T-cell (primary cell): ENCODE measurements at regions not wholly inside any gene's neighbourhood (a gene's known extent, or its start where the extent isn't known, plus 50 kb on each side); places are given as distances from the start of the nearest gene placed in this dataset.

Source experiments
- ATAC-seq, 4 experiments: fragments of 200-7000 bp in 3 of 4; fragments of 150-1000 bp in 1 of 4; cut with Tn5 transposase; replicated peaks in 1 of 4; 1 replicate in 3 of 4; 2 replicates in 1 of 4; pipeline ENCODE4 v1.10.0; 2021; ENCODE audit warnings: moderate library complexity in 3 of 4, mild to moderate bottlenecking in 2 of 4, moderate number of reproducible peaks in 1 of 4
- CTCF ChIA-PET, 2 donors: fragments of 300-600 bp; sonication (Branson Sonifier 250); formaldehyde crosslinking; loops; one replicate each; lab custom pipeline; 2022; ENCODE audit warnings: antibody characterized with exemption in 2 of 2; lab: Charles Lee
- POLR2A ChIA-PET, 2 donors: fragments of 300-600 bp; sonication (Branson Sonifier 250); formaldehyde crosslinking; loops; one replicate each; lab custom pipeline; 2022; ENCODE audit warnings: antibody characterized with exemption in 2 of 2; lab: Charles Lee
- DNase-seq, 35 experiments: peaks; one replicate each; pipeline versions ENCODE4 v3.0.0 to v3.0.0-alpha.2; 2013 to 2023
- H3K27ac ChIP-seq: one replicate; pipeline ENCODE4 v1.5.1; 2013; ENCODE audit warnings: low read length
- H3K27me3 ChIP-seq, 2 experiments: replicated peaks in 1 of 2; 1 replicate in 1 of 2; 2 replicates in 1 of 2; pipeline versions ENCODE4 v1.6.1 to v1.7.0; 2013; ENCODE audit warnings: low read length in 1 of 2, mixed read lengths in 1 of 2; ENCODE audit not compliant: control insufficient read depth in 2 of 2, insufficient read depth in 2 of 2; ENCODE audit errors: extremely low read depth in 1 of 2
- H3K36me3 ChIP-seq, 2 donors: 1 replicate in 1 of 2; 2 replicates in 1 of 2; pipeline versions ENCODE4 v1.6.1 to v1.7.0; 2013; ENCODE audit warnings: low read length in 1 of 2; ENCODE audit not compliant: control insufficient read depth in 2 of 2, insufficient read depth in 1 of 2; ENCODE audit errors: extremely low read depth in 1 of 2
- H3K4me1 ChIP-seq, 2 experiments: 1 replicate in 1 of 2; 2 replicates in 1 of 2; pipeline versions ENCODE4 v1.6.1 to v1.7.0; 2013; ENCODE audit warnings: low read length in 2 of 2, mixed read lengths in 1 of 2; ENCODE audit not compliant: insufficient read depth in 2 of 2, control insufficient read depth in 1 of 2; ENCODE audit errors: extremely low read depth in 1 of 2
- H3K4me3 ChIP-seq, 2 donors: 1 replicate in 1 of 2; 2 replicates in 1 of 2; pipeline versions ENCODE4 v1.5.1 to v1.7.0; 2013; ENCODE audit warnings: mild to moderate bottlenecking in 2 of 2, low read length in 1 of 2, moderate library complexity in 1 of 2; ENCODE audit not compliant: control insufficient read depth in 1 of 2; ENCODE audit errors: extremely low read depth in 1 of 2
- H3K9me3 ChIP-seq: 2 replicates; pipeline ENCODE4 v1.7.0; 2013
- H3K27ac Mint-ChIP-seq, 2 donors: one replicate each; pipeline ENCODE4 v1.8.0; 2020 to 2021; ENCODE audit warnings: mild to moderate bottlenecking in 2 of 2, mixed read lengths in 2 of 2
- H3K27me3 Mint-ChIP-seq, 2 donors: one replicate each; pipeline ENCODE4 v1.8.0; 2021 to 2022; ENCODE audit warnings: mixed read lengths in 2 of 2
- H3K36me3 Mint-ChIP-seq: one replicate; pipeline ENCODE4 v1.8.0; 2021; ENCODE audit warnings: mixed read lengths
- H3K4me1 Mint-ChIP-seq, 3 donors: one replicate each; pipeline ENCODE4 v1.8.0; 2020 to 2022; ENCODE audit warnings: mixed read lengths in 3 of 3, mild to moderate bottlenecking in 1 of 3
- H3K4me3 Mint-ChIP-seq, 3 donors: one replicate each; pipeline ENCODE4 v1.8.0; 2020 to 2022; ENCODE audit warnings: mild to moderate bottlenecking in 3 of 3, mixed read lengths in 3 of 3, moderate library complexity in 3 of 3
- H3K9me3 Mint-ChIP-seq, 3 donors: one replicate each; pipeline ENCODE4 v1.8.0; 2020 to 2022; ENCODE audit warnings: mixed read lengths in 3 of 3
- WGBS: methylation state at CpG from one replicate; pipeline ENCODE4 v1.1.5; 2013; ENCODE audit warnings: missing lambda C conversion rate; ENCODE audit not compliant: insufficient coverage; 5-methylcytosine and 5-hydroxymethylcytosine counted together

DNA sequence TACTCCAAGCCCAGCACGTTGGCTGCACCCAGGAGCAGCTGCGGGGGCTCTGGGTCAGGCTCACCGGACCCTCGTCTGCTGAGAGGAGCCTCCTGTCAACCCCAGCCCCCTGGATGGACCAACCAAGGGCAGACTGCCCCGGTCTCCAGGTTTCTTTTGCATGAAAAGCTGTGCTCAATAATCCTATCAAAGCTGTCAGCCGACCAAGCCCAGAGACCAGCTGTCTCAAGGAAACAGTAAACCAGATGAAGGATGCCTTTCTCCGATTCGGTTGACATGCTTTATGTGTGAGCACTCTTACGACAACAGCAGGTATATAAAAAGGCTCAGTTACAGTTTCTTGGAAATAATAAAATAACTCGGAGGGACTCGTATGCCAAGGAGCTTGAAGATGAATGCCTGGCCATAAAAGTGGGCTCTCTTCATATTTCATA, 71.6 kb upstream of the BAIAP2L1 start:
- DNase-seq (no peak), ATAC-seq (no peak)
- Histone ChIP-seq H3K27ac (no peak overlapping the region), H3K9me3 (no peaks in the 10 kb centered on the region), H3K4me3 (no peak overlapping the region), H3K36me3 (no peaks in the 10 kb centered on the region), H3K4me1 (peaks cover 0 to 9% of the 10 kb centered on the region in 2 experiments), H3K27me3 (peaks cover 0 to 40% of the 10 kb centered on the region in 2 experiments)
- CTCF ChIA-PET: no interaction called here
- 93% methylated on average over 10 of the region's 11 CpGs for WGBS
- H3K27me3 Mint-ChIP-seq: peaks cover 36 to 42% of the 10 kb centered on the region in 2 donors
- no peak overlapping the region for H3K27ac Mint-ChIP-seq
- H3K4me3 Mint-ChIP-seq: no peak overlapping the region
- POLR2A ChIA-PET: no interaction called here
- H3K9me3 Mint-ChIP-seq: peaks cover 0 to 5% (median 0%) of the 10 kb centered on the region in 3 donors
- no peaks in the 10 kb centered on the region for H3K36me3 Mint-ChIP-seq
- peaks cover 5 to 9% (median 5%) of the 10 kb centered on the region in 3 donors for H3K4me1 Mint-ChIP-seq

DNA sequence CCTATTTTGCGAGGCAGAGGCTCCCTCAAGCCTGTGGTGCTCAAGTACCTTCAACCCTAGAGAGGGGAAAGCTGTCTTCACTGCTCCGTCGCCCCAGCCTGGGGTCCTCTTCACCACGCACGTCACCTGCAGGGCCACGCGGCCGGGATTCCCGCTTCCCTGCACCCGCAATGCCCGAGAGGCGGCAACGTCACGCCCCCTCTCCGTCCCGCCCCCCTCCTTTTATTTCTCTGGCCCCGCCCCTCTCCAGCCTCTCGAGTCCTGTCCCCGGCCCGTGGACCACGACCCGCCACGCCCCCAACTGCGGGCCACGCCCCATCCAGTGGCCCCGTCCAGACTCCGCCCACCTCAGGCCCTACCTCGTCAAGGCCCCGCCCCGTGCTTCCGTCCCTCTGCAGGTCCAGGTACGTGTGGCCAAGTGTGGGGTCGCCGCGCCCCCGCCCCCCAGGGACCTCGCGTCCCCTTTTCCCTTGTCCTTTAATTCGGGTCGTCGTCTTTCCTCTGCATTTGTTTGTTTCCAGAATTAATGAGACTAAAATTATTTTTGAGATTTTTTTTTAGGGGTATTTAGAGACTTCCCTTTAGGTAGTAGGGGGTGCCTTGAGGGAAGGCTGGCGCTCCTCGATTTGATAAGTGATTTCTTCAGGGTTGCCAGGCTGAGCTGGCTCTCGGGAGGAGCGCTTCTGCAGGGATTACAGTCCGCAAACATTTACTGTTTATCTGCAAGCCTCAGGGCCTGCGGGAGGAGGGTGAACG, 69.8 kb upstream of the BAIAP2L1 start:
- no peaks in the 10 kb centered on the region for H3K9me3 ChIP-seq
- H3K27me3 ChIP-seq: peaks cover 0 to 41% of the 10 kb centered on the region in 2 experiments
- POLR2A ChIA-PET: no interaction called here
- H3K4me3 ChIP-seq: no peak overlapping the region
- peaks cover 5 to 9% (median 5%) of the 10 kb centered on the region in 3 donors for H3K4me1 Mint-ChIP-seq
- peaks cover 32 to 46% of the 10 kb centered on the region in 2 donors for H3K27me3 Mint-ChIP-seq
- DNase-seq (peak in 8 of 35 experiments; percentile 1 to 10 (median 5)), ATAC-seq (no peak)
- H3K36me3 ChIP-seq: no peaks in the 10 kb centered on the region
- peaks cover 0 to 5% (median 0%) of the 10 kb centered on the region in 3 donors for H3K9me3 Mint-ChIP-seq
- WGBS: 7% methylated on average over 27 of the region's 48 CpGs
- H3K36me3 Mint-ChIP-seq: no peaks in the 10 kb centered on the region
- peak overlapping the region in 1 of 3 donors; percentile 63 for H3K4me3 Mint-ChIP-seq
- no peak overlapping the region for H3K27ac ChIP-seq
- CTCF ChIA-PET: no interaction called here
- peaks cover 0 to 9% of the 10 kb centered on the region in 2 experiments for H3K4me1 ChIP-seq
- no peak overlapping the region for H3K27ac Mint-ChIP-seq

DNA sequence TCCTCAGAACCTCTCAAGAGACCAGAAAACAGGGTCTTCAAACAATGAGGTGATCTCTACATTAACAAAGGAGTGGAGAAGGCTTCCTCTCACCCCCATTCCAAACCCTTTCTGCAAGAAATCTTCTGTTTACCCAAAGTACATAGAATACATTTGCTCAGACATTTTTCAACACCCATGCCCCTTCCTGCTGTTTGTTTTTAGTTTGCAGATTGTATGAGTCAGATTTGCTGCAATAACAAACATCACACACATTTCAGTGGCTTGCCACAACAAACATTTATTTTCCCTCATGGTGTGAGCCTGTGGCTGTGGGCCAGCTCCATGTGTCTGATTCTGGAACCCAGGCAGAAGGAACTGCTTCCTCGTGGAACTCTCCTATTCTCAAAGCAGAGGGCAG, 68.2 kb upstream of the BAIAP2L1 start:
- ChIA-PET CTCF (no interaction called here), POLR2A (no interaction called here)
- H3K36me3 ChIP-seq: no peaks in the 10 kb centered on the region
- H3K9me3 ChIP-seq: no peaks in the 10 kb centered on the region
- Mint-ChIP-seq H3K27me3 (peaks cover 28 to 45% of the 10 kb centered on the region in 2 donors), H3K9me3 (peaks cover 0 to 5% (median 0%) of the 10 kb centered on the region in 3 donors), H3K4me3 (no peak overlapping the region), H3K27ac (no peak overlapping the region), H3K36me3 (no peaks in the 10 kb centered on the region), H3K4me1 (peaks cover 5 to 9% (median 5%) of the 10 kb centered on the region in 3 donors)
- H3K27me3 ChIP-seq: peaks cover 0 to 37% of the 10 kb centered on the region in 2 experiments
- no peak for DNase-seq
- WGBS: 100% methylated on average over 1 of the region's 1 CpG
- no peak for ATAC-seq
- no peak overlapping the region for H3K27ac ChIP-seq
- no peak overlapping the region for H3K4me3 ChIP-seq
- peaks cover 0 to 9% of the 10 kb centered on the region in 2 experiments for H3K4me1 ChIP-seq

DNA sequence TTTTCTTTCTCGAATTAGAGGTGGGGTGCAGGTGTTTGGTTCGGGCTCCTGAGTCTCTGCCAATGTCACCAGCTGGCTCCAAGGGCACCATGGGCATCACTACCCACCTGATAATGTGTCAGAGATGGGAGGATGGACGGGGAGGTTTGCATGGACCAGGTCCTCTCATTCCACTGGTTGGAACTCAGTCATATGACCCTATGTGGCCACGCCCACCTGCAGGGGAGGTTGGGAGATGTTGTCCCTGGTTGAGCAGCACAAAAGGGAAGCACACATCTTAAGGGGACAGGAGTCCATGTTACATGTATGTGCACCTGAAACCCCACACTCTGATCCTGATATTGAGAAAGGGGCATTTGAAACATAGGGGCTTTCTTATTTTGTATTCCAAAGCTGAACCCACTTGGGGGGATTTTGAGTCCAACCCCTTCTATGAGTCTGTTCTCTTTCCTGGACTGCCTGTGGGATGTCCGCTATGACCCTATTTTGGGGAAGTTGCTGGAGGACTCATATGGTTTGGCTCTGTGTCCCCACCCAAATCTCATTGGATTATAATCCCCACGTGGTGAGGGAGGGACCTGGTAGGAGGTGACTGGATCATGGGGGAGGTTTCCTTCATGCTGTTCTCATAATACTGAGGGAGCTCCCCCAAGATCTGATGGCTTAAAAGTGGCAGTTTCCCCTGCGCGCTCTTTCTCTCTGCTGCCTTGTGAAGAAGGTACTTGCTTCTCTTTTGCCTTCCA, 66.9 kb upstream of the BAIAP2L1 start:
- DNase-seq (no peak), ATAC-seq (no peak)
- Histone ChIP-seq H3K9me3 (no peaks in the 10 kb centered on the region), H3K4me1 (peaks cover 0 to 9% of the 10 kb centered on the region in 2 experiments), H3K4me3 (no peak overlapping the region), H3K27ac (no peak overlapping the region), H3K36me3 (no peaks in the 10 kb centered on the region), H3K27me3 (peaks cover 0 to 37% of the 10 kb centered on the region in 2 experiments)
- ChIA-PET CTCF (no interaction called here), POLR2A (no interaction called here)
- Mint-ChIP-seq H3K27ac (no peak overlapping the region), H3K4me3 (no peak overlapping the region), H3K36me3 (no peaks in the 10 kb centered on the region), H3K27me3 (peaks cover 23 to 36% of the 10 kb centered on the region in 2 donors), H3K9me3 (peaks cover 0 to 5% (median 0%) of the 10 kb centered on the region in 3 donors), H3K4me1 (peaks cover 5 to 9% (median 5%) of the 10 kb centered on the region in 3 donors)
- WGBS: 33% methylated on average over 2 of the region's 8 CpGs

DNA sequence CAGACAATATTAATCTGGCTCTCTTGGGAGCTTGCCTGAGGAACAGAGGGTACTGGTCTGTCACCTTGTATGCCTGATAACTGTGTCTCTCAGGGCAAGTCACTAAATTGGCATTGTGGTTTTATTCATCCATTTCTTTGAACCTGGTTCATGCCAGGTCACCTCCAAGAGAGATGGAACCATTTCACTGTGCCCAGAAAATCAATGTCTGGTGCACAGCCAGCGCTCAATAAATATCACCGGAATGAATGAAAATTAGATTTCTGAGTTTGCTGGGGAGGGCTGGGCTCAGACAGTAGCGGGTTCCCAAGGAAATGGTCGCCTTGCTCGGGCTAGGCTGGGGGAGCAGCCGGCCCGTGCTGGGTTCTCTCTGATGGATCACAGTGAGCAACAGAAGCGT, 64.1 kb upstream of the BAIAP2L1 start:
- Histone ChIP-seq H3K9me3 (no peaks in the 10 kb centered on the region), H3K27me3 (peaks cover 0 to 17% of the 10 kb centered on the region in 2 experiments), H3K36me3 (no peaks in the 10 kb centered on the region), H3K27ac (no peak overlapping the region), H3K4me1 (no peaks in the 10 kb centered on the region), H3K4me3 (no peak overlapping the region)
- WGBS: 86% methylated on average over 8 of the region's 8 CpGs
- ATAC-seq (no peak), DNase-seq (no peak)
- POLR2A ChIA-PET: no interaction called here
- Mint-ChIP-seq H3K4me1 (no peaks in the 10 kb centered on the region), H3K27ac (no peak overlapping the region), H3K9me3 (peaks cover 0 to 5% (median 0%) of the 10 kb centered on the region in 3 donors), H3K4me3 (no peak overlapping the region), H3K36me3 (no peaks in the 10 kb centered on the region), H3K27me3 (peaks cover 10 to 15% of the 10 kb centered on the region in 2 donors)
- CTCF ChIA-PET: no interaction called here

DNA sequence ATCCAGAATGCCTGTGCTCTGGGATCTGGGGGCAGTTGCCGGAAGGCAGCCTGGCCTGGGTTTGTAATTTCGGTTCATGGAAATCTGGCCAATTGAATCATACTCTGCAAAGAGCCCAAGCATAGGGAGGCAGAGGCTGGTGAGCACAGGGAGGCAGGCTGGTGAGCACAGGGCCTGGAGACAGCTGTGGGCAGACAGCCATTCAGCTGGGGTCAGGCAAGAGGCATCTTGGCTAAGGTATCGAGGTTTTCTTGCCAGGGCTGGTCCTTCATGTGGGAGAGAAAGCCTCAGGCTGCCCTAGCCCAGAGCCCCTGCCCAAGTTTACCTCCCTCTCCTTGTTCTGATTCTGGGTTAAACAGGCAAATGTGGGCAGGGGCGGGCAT, 63.7 kb upstream of the BAIAP2L1 start:
- POLR2A ChIA-PET: no interaction called here
- WGBS: 81% methylated on average over 3 of the region's 4 CpGs
- H3K9me3 Mint-ChIP-seq: peaks cover 0 to 5% (median 0%) of the 10 kb centered on the region in 3 donors
- Histone ChIP-seq H3K27ac (no peak overlapping the region), H3K27me3 (peaks cover 0 to 14% of the 10 kb centered on the region in 2 experiments), H3K36me3 (no peaks in the 10 kb centered on the region), H3K4me1 (no peaks in the 10 kb centered on the region), H3K9me3 (no peaks in the 10 kb centered on the region), H3K4me3 (no peak overlapping the region)
- H3K4me1 Mint-ChIP-seq: no peaks in the 10 kb centered on the region
- CTCF ChIA-PET: no interaction called here
- ATAC-seq: no peak
- no peaks in the 10 kb centered on the region for H3K36me3 Mint-ChIP-seq
- no peak for DNase-seq
- peaks cover 9 to 10% of the 10 kb centered on the region in 2 donors for H3K27me3 Mint-ChIP-seq
- H3K27ac Mint-ChIP-seq: no peak overlapping the region
- H3K4me3 Mint-ChIP-seq: no peak overlapping the region
